Activated CD8-positive, alpha-beta T cell treated with anti-CD3 and anti-CD28 coated beads for 36 hours (primary cell): ENCODE measurements at regions not wholly inside any gene's neighbourhood (a gene's known extent, or its start where the extent isn't known, plus 50 kb on each side); places are given as distances from the start of the nearest gene placed in this dataset.

Experiments used
- ATAC-seq: fragments of 200-7000 bp; cut with Tn5 transposase; one replicate; pipeline ENCODE4 v1.10.0; 2021; ENCODE audit warnings: mild to moderate bottlenecking, moderate library complexity
- CTCF ChIA-PET: fragments of 350-600 bp; sonication (Branson Sonifier 250); formaldehyde crosslinking; loops from one replicate; lab custom pipeline; 2021; ENCODE audit warnings: antibody characterized with exemption; lab: Charles Lee
- POLR2A ChIA-PET: fragments of 350-600 bp; sonication (Branson Sonifier 250); formaldehyde crosslinking; loops from one replicate; lab custom pipeline; 2021; ENCODE audit warnings: antibody characterized with exemption; lab: Charles Lee
- DNase-seq: peaks from one replicate; pipeline ENCODE4 v3.0.0-alpha.2; 2020
- H3K27ac Mint-ChIP-seq: one replicate; pipeline ENCODE4 v1.8.0; 2021; ENCODE audit warnings: mild to moderate bottlenecking, mixed read lengths
- H3K27me3 Mint-ChIP-seq: one replicate; pipeline ENCODE4 v1.8.0; 2021; ENCODE audit warnings: mixed read lengths
- H3K36me3 Mint-ChIP-seq: one replicate; pipeline ENCODE4 v1.8.0; 2021; ENCODE audit warnings: low read depth, mixed read lengths
- H3K4me1 Mint-ChIP-seq: one replicate; pipeline ENCODE4 v1.8.0; 2021; ENCODE audit warnings: low read depth, mixed read lengths
- H3K4me3 Mint-ChIP-seq: one replicate; pipeline ENCODE4 v1.8.0; 2021; ENCODE audit warnings: mild to moderate bottlenecking, moderate library complexity, mixed read lengths
- H3K9me3 Mint-ChIP-seq: one replicate; pipeline ENCODE4 v1.8.0; 2021; ENCODE audit warnings: mixed read lengths
- intact Hi-C: fragments of 100-400 bp; cut with micrococcal nuclease; formaldehyde crosslinking; loops from one replicate; pipeline ENCODE4 v1.10.0; 2022
- TF ChIP-seq, protein P1 (sequence below): fragments of 200-600 bp; IDR thresholded peaks from one replicate; pipeline ENCODE4 v1.8.0; 2022; ENCODE audit warnings: antibody characterized with exemption, mild to moderate bottlenecking

DNA sequence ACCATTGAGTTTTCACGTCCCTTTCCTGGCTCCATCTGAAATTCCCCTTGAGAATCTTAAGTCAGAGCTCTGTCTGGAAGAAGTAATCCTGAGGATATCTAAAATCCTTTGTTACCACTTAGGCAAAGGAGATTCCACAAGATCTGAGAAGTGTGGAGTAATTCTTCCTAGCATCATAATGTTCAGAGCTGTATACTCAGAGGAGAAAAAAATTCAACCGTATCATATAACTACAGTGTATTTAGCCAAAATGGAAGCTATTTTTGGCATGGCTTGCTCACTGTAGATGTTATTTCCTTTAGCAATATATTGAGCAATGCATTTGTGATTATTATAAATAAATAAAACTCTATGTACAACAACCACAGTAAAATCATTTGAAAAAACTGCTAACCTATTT, 1858.4 kb downstream of the EFNA5 start:
- ChIA-PET CTCF (no interaction called here), POLR2A (no interaction called here)
- H3K27ac Mint-ChIP-seq: no peak overlapping the region
- TF ChIP-seq, protein P1, sequence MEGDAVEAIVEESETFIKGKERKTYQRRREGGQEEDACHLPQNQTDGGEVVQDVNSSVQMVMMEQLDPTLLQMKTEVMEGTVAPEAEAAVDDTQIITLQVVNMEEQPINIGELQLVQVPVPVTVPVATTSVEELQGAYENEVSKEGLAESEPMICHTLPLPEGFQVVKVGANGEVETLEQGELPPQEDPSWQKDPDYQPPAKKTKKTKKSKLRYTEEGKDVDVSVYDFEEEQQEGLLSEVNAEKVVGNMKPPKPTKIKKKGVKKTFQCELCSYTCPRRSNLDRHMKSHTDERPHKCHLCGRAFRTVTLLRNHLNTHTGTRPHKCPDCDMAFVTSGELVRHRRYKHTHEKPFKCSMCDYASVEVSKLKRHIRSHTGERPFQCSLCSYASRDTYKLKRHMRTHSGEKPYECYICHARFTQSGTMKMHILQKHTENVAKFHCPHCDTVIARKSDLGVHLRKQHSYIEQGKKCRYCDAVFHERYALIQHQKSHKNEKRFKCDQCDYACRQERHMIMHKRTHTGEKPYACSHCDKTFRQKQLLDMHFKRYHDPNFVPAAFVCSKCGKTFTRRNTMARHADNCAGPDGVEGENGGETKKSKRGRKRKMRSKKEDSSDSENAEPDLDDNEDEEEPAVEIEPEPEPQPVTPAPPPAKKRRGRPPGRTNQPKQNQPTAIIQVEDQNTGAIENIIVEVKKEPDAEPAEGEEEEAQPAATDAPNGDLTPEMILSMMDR: no peak
- no peaks in the 10 kb centered on the region for H3K27me3 Mint-ChIP-seq
- no peaks in the 10 kb centered on the region for H3K4me1 Mint-ChIP-seq
- no peaks in the 10 kb centered on the region for H3K36me3 Mint-ChIP-seq
- intact Hi-C loops: no loop called here
- no peak overlapping the region for H3K4me3 Mint-ChIP-seq
- DNase-seq: no peak
- peaks cover 9% of the 10 kb centered on the region for H3K9me3 Mint-ChIP-seq
- no peak for ATAC-seq

DNA sequence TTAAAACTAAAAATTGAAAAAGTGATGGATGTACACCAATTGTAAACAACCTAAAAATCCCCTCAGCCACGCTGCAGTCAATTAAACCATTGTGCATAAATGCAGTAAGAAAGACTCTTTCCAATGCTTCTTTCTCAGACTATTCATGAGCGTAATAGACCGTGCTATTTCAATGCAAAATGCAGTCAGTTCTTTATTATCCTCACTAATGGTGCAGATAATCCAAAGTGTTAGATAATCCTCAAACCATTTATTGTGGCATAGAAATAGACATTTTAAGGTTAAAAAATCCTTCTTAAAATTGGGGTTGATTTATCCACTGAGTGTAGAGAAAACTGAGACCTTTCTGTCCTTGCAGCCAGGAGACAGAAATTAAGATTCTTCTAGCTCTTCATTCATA, 1862.8 kb downstream of the EFNA5 start:
- intact Hi-C loops: no loop called here
- TF ChIP-seq, protein P1: no peak
- POLR2A ChIA-PET: no interaction called here
- Mint-ChIP-seq H3K9me3 (peaks cover 20% of the 10 kb centered on the region), H3K27ac (no peak overlapping the region), H3K27me3 (no peaks in the 10 kb centered on the region), H3K4me3 (no peak overlapping the region), H3K36me3 (no peaks in the 10 kb centered on the region), H3K4me1 (no peaks in the 10 kb centered on the region)
- no peak for DNase-seq
- no peak for ATAC-seq
- CTCF ChIA-PET: no interaction called here

DNA sequence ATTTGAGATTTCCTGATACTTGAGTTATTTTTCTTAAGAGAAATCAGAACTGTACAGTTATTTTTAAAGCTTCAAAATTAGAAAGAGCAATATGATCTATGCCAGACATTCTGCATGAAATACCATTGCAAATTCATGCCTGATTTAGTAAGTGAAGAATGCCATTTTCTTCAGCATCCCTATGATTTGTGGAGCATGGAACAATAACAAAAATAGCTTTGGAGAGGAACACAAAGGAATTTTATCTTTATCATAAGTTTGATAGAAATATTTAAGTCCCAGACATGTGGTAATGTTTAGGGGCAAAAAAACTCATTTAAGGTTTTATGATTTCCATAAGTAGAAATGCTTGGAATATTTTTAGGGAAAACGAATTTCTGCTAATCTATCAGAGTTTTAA, 1863.4 kb downstream of the EFNA5 start:
- Mint-ChIP-seq H3K27me3 (no peaks in the 10 kb centered on the region), H3K9me3 (peaks cover 23% of the 10 kb centered on the region), H3K27ac (no peak overlapping the region), H3K36me3 (no peaks in the 10 kb centered on the region), H3K4me3 (no peak overlapping the region), H3K4me1 (no peaks in the 10 kb centered on the region)
- ATAC-seq: no peak
- CTCF ChIA-PET: no interaction called here
- TF ChIP-seq, protein P1: no peak
- intact Hi-C loops: no loop called here
- POLR2A ChIA-PET: no interaction called here
- no peak for DNase-seq

DNA sequence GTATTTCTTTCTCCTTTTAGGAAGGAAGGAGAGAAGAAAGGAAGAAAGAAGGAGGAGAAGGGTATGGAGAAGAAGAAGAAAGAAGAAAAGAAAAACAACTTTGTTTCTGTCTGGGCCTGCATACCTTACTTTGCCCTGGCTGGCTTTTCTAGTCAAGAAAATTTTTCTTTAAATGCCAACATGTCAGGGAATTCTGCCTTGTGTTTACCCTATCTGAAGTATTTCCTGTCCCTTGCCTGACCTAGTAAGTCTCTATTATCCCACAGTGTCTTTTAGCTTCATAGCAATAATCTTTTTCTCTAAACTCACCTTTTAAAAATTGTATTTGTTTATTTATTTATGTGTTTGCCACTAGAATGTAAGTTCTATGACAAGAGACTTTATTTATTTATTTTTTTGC, 1864.1 kb downstream of the EFNA5 start:
- intact Hi-C loops: no loop called here
- ChIA-PET CTCF (no interaction called here), POLR2A (no interaction called here)
- no peak overlapping the region for H3K27ac Mint-ChIP-seq
- TF ChIP-seq, protein P1: no peak
- H3K4me3 Mint-ChIP-seq: no peak overlapping the region
- no peaks in the 10 kb centered on the region for H3K27me3 Mint-ChIP-seq
- ATAC-seq (no peak), DNase-seq (no peak)
- H3K9me3 Mint-ChIP-seq: peaks cover 25% of the 10 kb centered on the region
- no peaks in the 10 kb centered on the region for H3K4me1 Mint-ChIP-seq
- H3K36me3 Mint-ChIP-seq: no peaks in the 10 kb centered on the region

- Mint-ChIP-seq H3K9me3 (peaks cover 18% of the 10 kb centered on the region), H3K27me3 (no peaks in the 10 kb centered on the region), H3K27ac (no peak overlapping the region), H3K4me3 (no peak overlapping the region), H3K36me3 (no peaks in the 10 kb centered on the region), H3K4me1 (no peaks in the 10 kb centered on the region)
- intact Hi-C loops: no loop called here
- ChIA-PET POLR2A (no interaction called here), CTCF (no interaction called here)
- DNase-seq: no peak
- no peak for ATAC-seq
- TF ChIP-seq, protein P1: no peak
Measured at GRCh38 chr5:105803431-105803830, 1867.3 kb downstream of the EFNA5 start.
